ENCODE measurements at regions not wholly inside any gene's neighbourhood (a gene's known extent, or its start where the extent isn't known, plus 50 kb on each side); places are given as distances from the start of the nearest gene placed in this dataset.

GRCh38 chr5:32520972-32521371 lies 64.4 kb upstream of the SUB1 start:
- no peak for TF ChIP-seq CTCF (IDR thresholded peaks at IDR 0.05)
- no peak for TF ChIP-seq POLR2A (IDR thresholded peaks at IDR 0.05)

Data from lower leg skin (tissue), 3 donors.